Keratinocyte (primary cell): ENCODE measurements at regions not wholly inside any gene's neighbourhood (a gene's known extent, or its start where the extent isn't known, plus 50 kb on each side); places are given as distances from the start of the nearest gene placed in this dataset.
A peak's percentile ranks its signal among the peaks of the same experiment; 100 is the strongest.
"Not testable (repeated sequence)": the region's sequence is repeated elsewhere in the genome, so short reads cannot be mapped to it uniquely, and the experiment has no call there.

ENCODE experiments used
- DNase-seq: peaks from one replicate; pipeline ENCODE4 v3.0.0-alpha.2; 2011; ENCODE audit warnings: low read depth, missing footprints, low spot score
- FAIRE-seq: peaks from 2 replicates; lab custom pipeline; 2011; peaks lifted over from hg19 to GRCh38; lab: Jason Lieb, UNC
- H2AFZ ChIP-seq: 2 replicates; pipeline ENCODE4 v1.6.0; 2012; ENCODE audit warnings: low read length, control low read depth, inconsistent platforms; ENCODE audit not compliant: control insufficient read depth
- H3K27ac ChIP-seq: 2 replicates; pipeline ENCODE4 v1.5.1; 2011; ENCODE audit warnings: low read length; ENCODE audit not compliant: control insufficient read depth, insufficient read depth
- H3K27me3 ChIP-seq: 3 replicates; pipeline ENCODE4 v1.6.0; 2011; ENCODE audit warnings: low read length; ENCODE audit not compliant: control insufficient read depth, insufficient read depth; ENCODE audit errors: extremely low read depth
- H3K36me3 ChIP-seq, 2 experiments: 2 replicates in 1 of 2; 3 replicates in 1 of 2; pipeline ENCODE4 v1.5.1; 2011; ENCODE audit warnings: low read length in 2 of 2, mild to moderate bottlenecking in 1 of 2; ENCODE audit not compliant: control insufficient read depth in 2 of 2, insufficient read depth in 2 of 2; ENCODE audit errors: extremely low read depth in 1 of 2
- H3K4me1 ChIP-seq: 3 replicates; pipeline ENCODE4 v1.5.1; 2011; ENCODE audit warnings: low read length; ENCODE audit not compliant: control insufficient read depth, insufficient read depth; ENCODE audit errors: extremely low read depth
- H3K4me2 ChIP-seq: 3 replicates; pipeline ENCODE4 v1.6.0; 2011; ENCODE audit warnings: low read depth, low read length; ENCODE audit not compliant: control insufficient read depth, insufficient read depth; ENCODE audit errors: extremely low read depth
- H3K4me3 ChIP-seq, 3 experiments: fragments of 200-600 bp in 1 of 3; sonication (generic) in 1 of 3; 2 replicates in 2 of 3; 3 replicates in 1 of 3; pipeline ENCODE4 v1.5.1; 2011 to 2016; ENCODE audit warnings: low read length in 3 of 3, mild to moderate bottlenecking in 3 of 3, control low read depth in 2 of 3, inconsistent platforms in 1 of 3, low read depth in 1 of 3, mixed read lengths in 1 of 3, mixed run types in 1 of 3, moderate library complexity in 1 of 3; ENCODE audit not compliant: control insufficient read depth in 2 of 3, insufficient read depth in 2 of 3; ENCODE audit errors: extremely low read depth in 1 of 3
- H3K79me2 ChIP-seq: 2 replicates; pipeline ENCODE4 v1.6.0; 2012; ENCODE audit warnings: low read length; ENCODE audit not compliant: control insufficient read depth, insufficient read depth
- H3K9ac ChIP-seq: 3 replicates; pipeline ENCODE4 v1.6.0; 2011; ENCODE audit warnings: low read length; ENCODE audit not compliant: control insufficient read depth, insufficient read depth; ENCODE audit errors: extremely low read depth
- H3K9me1 ChIP-seq: 3 replicates; pipeline ENCODE4 v1.6.0; 2011; ENCODE audit warnings: low read length; ENCODE audit not compliant: control insufficient read depth, insufficient read depth; ENCODE audit errors: extremely low read depth
- H3K9me3 ChIP-seq: 2 replicates; pipeline ENCODE4 v1.5.1; 2012; ENCODE audit warnings: low read depth, low read length; ENCODE audit not compliant: control insufficient read depth
- H4K20me1 ChIP-seq: 3 replicates; pipeline ENCODE4 v1.6.0; 2011; ENCODE audit warnings: low read length; ENCODE audit not compliant: control insufficient read depth, insufficient read depth; ENCODE audit errors: extremely low read depth
- dilution Hi-C: fragments of 300-500 bp; cut with MboI; formaldehyde crosslinking; loops from one replicate; pipeline ENCODE4 v1.7.0; 2020; ENCODE audit warnings: low sequenced_read_pairs; ENCODE audit not compliant: extremely low pct_ligation_motif_present

- H3K9me3 ChIP-seq, H3K4me2 ChIP-seq, H4K20me1 ChIP-seq, H3K27ac ChIP-seq, H3K27me3 ChIP-seq, FAIRE-seq, H2AFZ ChIP-seq, H3K4me3 ChIP-seq, DNase-seq, H3K9me1 ChIP-seq, H3K79me2 ChIP-seq, dilution Hi-C loops, H3K4me1 ChIP-seq, H3K36me3 ChIP-seq, H3K9ac ChIP-seq: not testable (repeated sequence)
These were observed 633.6 kb downstream of the TTLL7 start for GRCh38 chr1:83365320-83365719.

DNA sequence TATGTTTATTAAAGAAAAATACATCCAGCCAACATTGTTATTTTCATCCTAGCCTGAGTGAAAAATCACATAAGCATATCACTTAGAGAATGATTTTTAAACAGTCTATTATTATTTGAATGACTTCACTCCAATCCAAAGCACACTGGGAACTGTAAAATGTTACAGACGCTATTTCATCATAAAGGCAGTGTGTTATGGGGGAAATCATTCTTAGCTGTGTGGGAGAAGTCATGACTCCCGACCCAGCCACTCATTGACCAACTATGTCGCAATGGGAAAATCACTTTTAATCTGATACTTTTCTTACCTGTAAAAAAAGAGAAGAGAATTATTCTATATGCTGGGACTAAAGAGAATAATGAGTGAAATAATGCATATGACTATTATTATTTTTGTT, 653.6 kb downstream of the TTLL7 start:
- H3K9me1 ChIP-seq, H3K36me3 ChIP-seq, H4K20me1 ChIP-seq, H3K4me3 ChIP-seq, H3K4me1 ChIP-seq, H3K9me3 ChIP-seq, H3K9ac ChIP-seq, H2AFZ ChIP-seq, H3K27me3 ChIP-seq, H3K79me2 ChIP-seq, FAIRE-seq, DNase-seq, dilution Hi-C loops, H3K4me2 ChIP-seq, H3K27ac ChIP-seq: not testable (repeated sequence)

GRCh38 chr1:83343767-83344166, 655.2 kb downstream of the TTLL7 start:
- H3K36me3 ChIP-seq, H3K4me1 ChIP-seq, H2AFZ ChIP-seq, H3K4me3 ChIP-seq, H3K9me3 ChIP-seq, H3K4me2 ChIP-seq, H3K9me1 ChIP-seq, H3K27me3 ChIP-seq, H3K9ac ChIP-seq, dilution Hi-C loops, H4K20me1 ChIP-seq, DNase-seq, H3K79me2 ChIP-seq, H3K27ac ChIP-seq, FAIRE-seq: not testable (repeated sequence)

DNA sequence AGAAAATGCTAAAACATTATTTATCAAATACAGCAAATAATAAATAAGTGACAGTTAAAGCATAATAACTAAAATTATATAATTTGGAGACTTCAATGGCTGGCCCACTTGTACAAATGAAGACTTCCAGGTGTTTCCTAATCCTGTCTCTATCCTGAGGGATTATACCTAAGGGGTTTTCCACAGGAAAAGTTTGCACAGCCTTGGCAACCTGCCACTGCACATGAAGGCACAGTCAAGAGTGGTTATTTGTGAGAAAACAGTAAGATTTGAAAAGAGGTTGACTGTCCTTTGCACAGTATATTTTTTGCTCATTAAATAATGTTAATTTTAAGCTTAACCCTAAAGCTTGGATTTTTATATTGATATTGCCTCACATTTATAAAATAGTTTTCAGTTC, 655.9 kb downstream of the TTLL7 start:
- H3K79me2 ChIP-seq, H3K9ac ChIP-seq, H3K4me1 ChIP-seq, H3K36me3 ChIP-seq, H3K9me1 ChIP-seq, FAIRE-seq, H4K20me1 ChIP-seq, dilution Hi-C loops, H3K4me3 ChIP-seq, H3K27ac ChIP-seq, H3K9me3 ChIP-seq, H2AFZ ChIP-seq, H3K27me3 ChIP-seq, DNase-seq, H3K4me2 ChIP-seq: not testable (repeated sequence)

DNA sequence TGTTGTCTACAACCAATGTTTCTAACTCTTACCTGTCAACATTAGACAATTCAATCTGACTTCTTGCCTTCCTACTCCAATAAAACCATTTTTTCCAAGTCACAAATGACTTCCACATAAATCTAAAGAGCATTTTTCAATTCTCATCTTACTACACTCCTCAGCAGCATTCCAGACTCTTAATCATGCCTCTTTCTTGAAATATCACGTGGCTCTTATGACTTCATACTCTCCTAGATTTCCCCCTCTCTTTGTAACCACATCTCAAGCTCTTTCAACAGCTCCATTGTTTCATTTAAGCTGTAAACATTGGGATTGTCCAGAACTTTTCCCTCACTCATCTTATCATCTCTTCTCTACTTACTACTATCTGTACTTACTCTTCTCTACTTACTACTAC, 666.6 kb downstream of the TTLL7 start:
- H4K20me1 ChIP-seq, H3K36me3 ChIP-seq, H3K27ac ChIP-seq, dilution Hi-C loops, H3K79me2 ChIP-seq, H3K9ac ChIP-seq, H3K4me2 ChIP-seq, H3K27me3 ChIP-seq, H3K4me3 ChIP-seq, H3K9me1 ChIP-seq, H3K9me3 ChIP-seq, DNase-seq, H3K4me1 ChIP-seq, H2AFZ ChIP-seq: not testable (repeated sequence)
- FAIRE-seq: peak; percentile 79
